ENCODE measurements at regions not wholly inside any gene's neighbourhood (a gene's known extent, or its start where the extent isn't known, plus 50 kb on each side); places are given as distances from the start of the nearest gene placed in this dataset.

DNA sequence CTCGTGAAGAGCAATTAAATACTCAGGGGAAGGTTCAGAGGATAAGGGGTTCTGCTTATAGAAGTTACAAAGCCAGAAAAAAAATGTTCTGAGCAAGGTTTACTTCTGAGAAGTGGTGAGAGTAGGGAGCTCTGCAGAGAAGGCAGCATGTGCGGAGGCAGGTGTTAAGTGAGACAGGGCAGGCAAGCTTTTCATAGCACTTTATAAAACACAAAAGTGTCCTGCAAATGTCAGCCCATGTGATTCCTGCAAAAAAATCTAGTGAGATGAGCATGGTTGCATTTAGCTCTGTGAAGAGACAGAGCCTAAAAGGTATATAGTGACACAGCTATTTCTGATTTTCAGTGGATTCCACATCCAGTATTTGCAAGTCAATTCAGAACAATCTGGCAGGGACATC lies 223.8 kb upstream of the SYT4 start:
- DNase-seq (ENCODE audit: low spot score): no peak
- TF ChIP-seq, protein P1, sequence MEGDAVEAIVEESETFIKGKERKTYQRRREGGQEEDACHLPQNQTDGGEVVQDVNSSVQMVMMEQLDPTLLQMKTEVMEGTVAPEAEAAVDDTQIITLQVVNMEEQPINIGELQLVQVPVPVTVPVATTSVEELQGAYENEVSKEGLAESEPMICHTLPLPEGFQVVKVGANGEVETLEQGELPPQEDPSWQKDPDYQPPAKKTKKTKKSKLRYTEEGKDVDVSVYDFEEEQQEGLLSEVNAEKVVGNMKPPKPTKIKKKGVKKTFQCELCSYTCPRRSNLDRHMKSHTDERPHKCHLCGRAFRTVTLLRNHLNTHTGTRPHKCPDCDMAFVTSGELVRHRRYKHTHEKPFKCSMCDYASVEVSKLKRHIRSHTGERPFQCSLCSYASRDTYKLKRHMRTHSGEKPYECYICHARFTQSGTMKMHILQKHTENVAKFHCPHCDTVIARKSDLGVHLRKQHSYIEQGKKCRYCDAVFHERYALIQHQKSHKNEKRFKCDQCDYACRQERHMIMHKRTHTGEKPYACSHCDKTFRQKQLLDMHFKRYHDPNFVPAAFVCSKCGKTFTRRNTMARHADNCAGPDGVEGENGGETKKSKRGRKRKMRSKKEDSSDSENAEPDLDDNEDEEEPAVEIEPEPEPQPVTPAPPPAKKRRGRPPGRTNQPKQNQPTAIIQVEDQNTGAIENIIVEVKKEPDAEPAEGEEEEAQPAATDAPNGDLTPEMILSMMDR (IDR thresholded peaks at IDR 0.05; ENCODE audit: extremely low read depth, missing control alignments): no peak

DNA sequence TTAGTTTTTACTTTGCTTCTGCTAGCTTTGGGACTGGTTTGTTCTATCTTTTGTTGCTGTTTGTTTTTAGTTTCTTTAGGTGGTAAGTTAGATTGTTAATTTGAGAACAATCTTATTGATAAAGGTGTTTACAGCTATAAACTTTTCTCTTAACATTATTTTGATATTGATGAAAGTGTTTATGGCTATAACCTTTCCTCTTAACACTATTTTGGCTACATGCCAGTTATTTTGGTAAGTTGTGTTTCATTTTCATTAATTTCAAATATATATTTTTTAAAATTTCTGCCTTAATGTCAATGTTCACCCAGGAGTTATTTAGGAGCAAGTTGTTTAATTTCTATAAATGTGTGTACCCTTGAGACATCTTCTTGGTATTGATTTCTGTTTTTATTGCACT lies 229.6 kb upstream of the SYT4 start:
- DNase-seq (ENCODE audit: low spot score): no peak
- TF ChIP-seq, protein P1 (IDR thresholded peaks at IDR 0.05; ENCODE audit: extremely low read depth, missing control alignments): no peak

DNA sequence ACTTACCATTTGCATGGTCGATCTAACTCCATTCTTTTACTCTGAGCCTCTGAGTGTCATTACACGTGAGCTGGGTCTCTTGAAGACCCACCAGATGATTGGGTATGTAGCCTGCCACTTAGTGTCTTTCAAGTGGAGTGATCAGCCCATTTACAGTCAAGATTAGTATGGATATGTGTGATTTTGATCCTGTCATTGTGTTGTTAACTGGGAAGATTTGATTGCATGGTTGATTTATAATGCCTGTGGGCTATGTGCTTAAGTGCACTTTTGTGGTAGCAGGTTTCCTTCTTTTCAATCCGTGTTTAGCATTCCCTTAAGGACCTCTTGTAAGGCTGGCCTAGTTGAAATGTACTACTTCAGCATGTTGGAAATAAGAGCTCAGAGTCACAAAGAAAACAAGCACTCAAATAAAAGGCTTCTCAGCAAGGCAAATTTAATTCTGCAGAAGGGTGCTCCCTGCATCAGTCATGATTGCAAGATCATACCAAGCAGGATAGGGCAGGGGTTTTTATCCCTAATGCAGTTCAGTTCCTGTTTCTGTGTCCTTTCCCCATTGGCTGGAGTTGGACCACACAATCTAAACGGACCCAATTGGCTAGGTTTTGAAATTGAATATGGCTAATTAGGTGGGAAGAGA lies 230.7 kb upstream of the SYT4 start:
- DNase-seq (ENCODE audit: low spot score): no peak
- TF ChIP-seq, protein P1 (IDR thresholded peaks at IDR 0.05; ENCODE audit: extremely low read depth, missing control alignments): no peak

DNA sequence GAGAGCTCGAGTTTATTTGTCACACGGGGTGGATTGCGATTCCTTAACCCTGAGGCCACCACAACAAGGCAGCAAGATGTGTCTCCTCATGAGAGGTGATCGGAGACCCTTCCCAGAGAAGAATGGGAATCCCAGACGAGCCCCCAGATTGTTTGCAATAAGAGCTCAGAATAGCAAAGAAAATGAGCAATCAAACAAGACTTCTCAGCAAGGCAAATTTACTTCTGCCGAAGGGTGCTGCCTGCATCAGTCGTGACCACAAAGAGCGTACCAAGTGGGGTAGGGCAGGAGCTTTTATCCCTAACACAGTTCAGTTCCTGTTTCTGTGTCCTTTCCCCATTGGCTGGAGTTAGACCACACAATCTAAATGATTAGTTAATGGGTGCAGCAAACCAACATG lies 237.5 kb upstream of the SYT4 start:
- DNase-seq (ENCODE audit: low spot score): no peak
- TF ChIP-seq, protein P1 (IDR thresholded peaks at IDR 0.05; ENCODE audit: extremely low read depth, missing control alignments): no peak

DNA sequence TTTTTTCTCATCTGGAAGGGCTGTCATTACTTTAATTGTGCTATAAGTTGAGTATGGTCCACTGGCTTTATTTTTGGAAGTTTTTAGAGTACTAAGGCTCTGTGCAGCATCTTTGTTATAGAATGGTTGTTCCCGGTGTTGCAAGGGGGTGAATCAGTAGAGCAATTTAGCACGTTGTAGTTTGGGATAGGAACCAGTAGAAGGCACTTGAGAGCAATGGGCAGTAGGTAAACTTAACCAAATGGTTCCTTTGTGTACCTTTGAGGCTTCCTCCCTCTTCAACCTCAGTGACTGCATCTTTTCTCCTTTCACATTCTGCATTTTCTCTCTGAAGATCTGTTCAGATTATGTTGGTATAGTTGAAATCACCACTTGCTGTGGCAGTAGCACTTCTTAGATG lies 238.2 kb upstream of the SYT4 start:
- TF ChIP-seq, protein P1 (IDR thresholded peaks at IDR 0.05; ENCODE audit: extremely low read depth, missing control alignments): no peak
- DNase-seq (ENCODE audit: low spot score): no peak

DNA sequence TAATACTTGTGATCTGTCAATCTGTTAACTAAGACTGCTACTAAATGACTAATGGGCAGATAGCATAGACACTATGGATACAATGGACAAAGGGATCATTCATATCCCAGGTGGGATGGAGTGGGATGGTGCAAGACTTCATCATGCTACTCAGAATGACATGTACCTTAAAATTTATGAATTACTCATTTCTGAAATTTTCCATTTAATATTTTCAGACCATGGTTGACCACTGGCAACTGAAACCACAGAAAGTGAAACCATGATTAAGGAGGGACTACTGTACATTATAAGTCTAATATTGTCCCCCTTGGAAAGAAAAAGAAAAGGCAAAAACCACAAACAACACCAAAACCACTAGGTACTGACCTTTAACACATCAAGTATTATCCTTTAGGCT lies 247.0 kb upstream of the SYT4 start:
- TF ChIP-seq, protein P1 (IDR thresholded peaks at IDR 0.05; ENCODE audit: extremely low read depth, missing control alignments): no peak
- DNase-seq (ENCODE audit: low spot score): no peak

DNA sequence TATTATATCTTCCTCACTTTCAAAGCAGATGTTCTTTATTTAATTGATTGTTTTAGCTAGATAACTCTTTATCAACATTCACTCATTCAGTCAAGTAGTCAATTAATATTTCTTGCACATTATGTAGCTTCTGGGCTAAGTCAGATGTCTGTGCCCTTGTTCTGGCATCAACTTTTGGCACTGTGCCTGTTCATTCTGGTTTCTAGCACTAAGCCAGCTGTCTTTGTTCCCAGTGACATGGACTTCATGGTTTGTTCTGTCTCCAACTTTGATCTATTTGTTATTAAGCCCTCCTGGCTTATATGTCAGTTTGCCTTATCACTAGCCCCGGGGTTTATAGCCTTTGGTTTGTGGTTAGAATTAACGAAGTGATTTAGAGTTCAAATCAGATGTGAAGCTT lies 247.9 kb upstream of the SYT4 start:
- no peak for DNase-seq (ENCODE audit: low spot score)
- TF ChIP-seq, protein P1 (IDR thresholded peaks at IDR 0.05; ENCODE audit: extremely low read depth, missing control alignments): no peak
